AG04449 (cell line): ENCODE measurements at regions not wholly inside any gene's neighbourhood (a gene's known extent, or its start where the extent isn't known, plus 50 kb on each side); places are given as distances from the start of the nearest gene placed in this dataset.

ENCODE experiments used
- CTCF ChIA-PET: fragments of 350-600 bp; formaldehyde crosslinking; extraction: SDS; loops from one replicate; lab custom pipeline; 2021; ENCODE audit warnings: antibody characterized with exemption; lab: Yijun Ruan, JAX
- POLR2A ChIA-PET: fragments of 400-600, 350-600 bp; formaldehyde crosslinking; extraction: SDS; loops from one replicate; lab custom pipeline; 2020; ENCODE audit warnings: antibody characterized with exemption, inconsistent platforms; lab: Yijun Ruan, JAX
- DNase-seq: peaks from one replicate; pipeline ENCODE4 v3.0.0-alpha.2; 2010; ENCODE audit warnings: low read depth, low spot score
- H3K4me3 ChIP-seq: 2 replicates; pipeline ENCODE4 v1.5.1; 2011; ENCODE audit warnings: low read depth, mild to moderate bottlenecking, control low read depth, low read length
- CTCF ChIP-seq: IDR thresholded peaks from one replicate; pipeline ENCODE4 v1.5.1; 2011; ENCODE audit warnings: mild to moderate bottlenecking, moderate library complexity, low read length, control low read depth, inconsistent platforms; ENCODE audit not compliant: insufficient read depth; ENCODE audit errors: missing control alignments

DNA sequence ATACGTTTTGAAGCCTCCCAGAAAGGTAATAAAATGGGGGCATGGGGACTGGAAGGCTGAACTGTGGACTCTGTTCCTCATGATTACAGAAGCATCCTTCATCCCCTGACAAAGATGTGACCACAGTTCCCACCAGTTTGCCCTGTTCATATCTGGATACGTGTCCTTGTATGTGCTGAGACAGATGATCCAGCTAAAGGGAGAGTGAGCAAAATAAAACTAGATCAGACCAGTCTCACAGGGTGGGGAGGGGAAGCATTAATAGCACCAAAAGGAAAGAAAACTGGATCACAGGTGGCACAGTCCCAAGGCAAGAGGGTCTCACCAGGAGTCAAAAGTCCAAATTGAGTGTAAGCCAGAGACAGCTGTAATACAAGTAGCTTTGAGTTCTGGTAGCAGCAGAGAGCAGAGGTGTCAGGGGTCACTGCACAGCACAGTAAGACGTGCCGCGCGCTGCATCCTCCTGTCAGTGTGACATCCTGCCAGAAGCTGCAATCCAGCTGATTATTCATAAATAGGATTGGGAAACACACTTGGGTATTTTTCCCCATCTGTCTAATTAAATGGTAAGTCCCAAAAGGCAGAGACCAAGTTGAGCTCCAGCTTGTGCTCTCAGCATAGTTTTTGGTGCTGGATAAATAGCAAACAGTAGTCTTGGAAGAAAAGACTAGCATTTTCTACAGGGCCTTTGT lies 560.0 kb upstream of the CFAP20DC start:
- CTCF ChIA-PET, result interaction anchor here (1.6 kb wide), 1 partner anchor 35 kb away, joined by 5 read pairs; no protein-coding TSS in a partner anchor
- POLR2A ChIA-PET, result no interaction called here
- DNase-seq, result no peak
- H3K4me3 ChIP-seq, result no peak overlapping the region
- TF ChIP-seq CTCF, result no peak

GRCh38 chr3:59608356-59608755 lies 558.5 kb upstream of the CFAP20DC start:
- H3K4me3 ChIP-seq, result no peak overlapping the region
- no peak for TF ChIP-seq CTCF
- POLR2A ChIA-PET, result no interaction called here
- DNase-seq, result no peak
- CTCF ChIA-PET, result interaction anchor here (1.0 to 3.8 kb wide), 3 partner anchors 9 to 250 kb away, joined by 3 to 15 read pairs (median 5); no protein-coding TSS in a partner anchor

DNA sequence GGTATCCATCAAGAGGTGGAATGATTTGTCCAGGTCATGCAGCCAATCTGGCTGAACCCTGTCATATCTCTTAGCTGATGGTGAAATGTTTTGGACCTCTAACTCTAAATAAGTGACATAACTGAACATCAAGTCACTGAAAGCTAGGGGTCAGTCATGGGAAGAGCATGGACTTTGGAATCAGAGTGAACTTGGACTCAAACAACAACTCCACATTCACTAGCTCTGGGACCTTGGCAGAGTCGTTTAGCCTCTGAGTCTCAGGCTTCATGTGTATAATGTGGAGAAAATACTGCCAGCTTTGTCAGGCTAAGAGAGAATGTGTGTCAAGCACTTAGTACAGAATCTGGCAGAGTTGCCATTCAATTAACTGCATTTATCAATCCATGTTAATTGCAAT lies 557.8 kb upstream of the CFAP20DC start:
- ChIA-PET POLR2A (no interaction called here), CTCF (interaction anchor here (1.0 to 3.8 kb wide), 4 partner anchors 9 to 251 kb away, joined by 3 to 15 read pairs (median 4); no protein-coding TSS in a partner anchor)
- no peak for DNase-seq
- TF ChIP-seq CTCF, result no peak
- no peak overlapping the region for H3K4me3 ChIP-seq

GRCh38 chr3:59606638-59607266 lies 556.9 kb upstream of the CFAP20DC start:
- no peak for DNase-seq
- no peak for TF ChIP-seq CTCF
- H3K4me3 ChIP-seq, result no peak overlapping the region
- ChIA-PET CTCF (interaction anchor here (1.6 to 3.8 kb wide), 3 partner anchors 8 to 252 kb away, joined by 4 to 15 read pairs (median 5); no protein-coding TSS in a partner anchor), POLR2A (no interaction called here)

GRCh38 chr3:59605944-59606534 lies 556.2 kb upstream of the CFAP20DC start:
- no peak overlapping the region for H3K4me3 ChIP-seq
- ChIA-PET POLR2A (no interaction called here), CTCF (interaction anchor here (1.6 to 3.8 kb wide), 2 partner anchors 31 to 252 kb away, joined by 4 to 15 read pairs; no protein-coding TSS in a partner anchor)
- no peak for DNase-seq
- TF ChIP-seq CTCF, result no peak

DNA sequence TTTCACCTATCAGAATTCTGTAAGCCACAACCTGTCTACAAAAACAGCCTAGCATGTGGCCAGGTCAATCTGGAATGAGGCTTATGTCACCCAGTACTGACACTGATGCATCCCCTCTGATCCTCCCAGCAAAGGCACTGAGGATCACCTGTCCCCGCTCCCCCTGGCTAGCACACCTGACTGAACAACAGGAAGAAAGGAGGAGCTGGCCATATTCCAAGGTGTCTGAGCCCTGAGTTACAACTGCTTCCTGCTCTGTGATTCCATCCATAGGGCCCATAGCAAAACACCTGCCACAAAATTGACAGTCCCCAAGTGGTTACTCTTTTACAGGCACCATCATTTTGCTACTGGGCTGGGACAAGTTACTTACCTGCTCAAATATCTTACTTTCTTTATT lies 555.5 kb upstream of the CFAP20DC start:
- POLR2A ChIA-PET, result no interaction called here
- CTCF ChIA-PET, result no interaction called here

More for the DNA sequence above, 555.5 kb upstream of the CFAP20DC start:
- DNase-seq, result no peak
- H3K4me3 ChIP-seq, result no peak overlapping the region
- TF ChIP-seq CTCF, result no peak
